ENCODE measurements at regions not wholly inside any gene's neighbourhood (a gene's known extent, or its start where the extent isn't known, plus 50 kb on each side); places are given as distances from the start of the nearest gene placed in this dataset.

DNA sequence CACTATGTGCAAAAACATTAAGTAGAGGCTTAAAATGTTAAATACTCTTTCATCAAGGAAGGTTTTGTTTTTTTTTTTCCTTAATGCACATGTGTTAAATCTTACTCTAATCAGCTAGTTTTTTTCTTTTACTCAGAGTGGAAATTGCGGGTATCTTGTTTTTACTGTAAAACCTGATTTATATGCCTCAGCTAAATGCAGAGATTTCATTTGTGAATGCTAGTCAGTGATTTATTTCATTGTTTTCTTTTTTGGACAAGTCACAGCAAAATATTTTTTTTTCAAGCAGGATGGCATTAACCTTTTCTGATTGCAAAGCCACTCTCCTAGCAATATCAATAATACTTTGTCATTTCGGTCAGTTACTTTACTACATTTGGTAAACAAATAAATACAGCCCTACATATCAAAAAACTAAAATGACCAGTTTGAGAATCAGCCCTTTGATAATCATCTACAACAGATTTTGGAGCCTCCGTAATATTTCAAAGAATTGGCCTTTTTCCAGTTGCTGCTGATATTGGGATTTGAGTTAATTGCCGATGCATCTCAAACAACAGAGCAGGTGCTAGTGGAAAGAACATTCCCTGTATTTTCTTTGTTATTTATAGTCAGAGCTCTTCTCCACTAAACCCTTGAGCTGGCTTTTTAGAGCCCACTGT lies 579.2 kb upstream of the ZNF608 start:
- no peak for ATAC-seq
- DNase-seq (ENCODE audit: missing footprints): no peak
- intact Hi-C loops (cut with DNase I): no loop called here

GRCh38 chr5:125326150-125326510 lies 579.7 kb upstream of the ZNF608 start:
- intact Hi-C loops (cut with DNase I): no loop called here
- DNase-seq (ENCODE audit: missing footprints) (no peak), ATAC-seq (no peak)

- DNase-seq (ENCODE audit: missing footprints) (no peak), ATAC-seq (no peak)
- intact Hi-C loops (cut with DNase I): no loop called here
These were observed 581.2 kb upstream of the ZNF608 start for GRCh38 chr5:125327676-125328075.

GRCh38 chr5:125331987-125332598 lies 585.7 kb upstream of the ZNF608 start:
- intact Hi-C loops (cut with DNase I): no loop called here
- ATAC-seq: no peak
- DNase-seq (ENCODE audit: missing footprints): no peak

DNA sequence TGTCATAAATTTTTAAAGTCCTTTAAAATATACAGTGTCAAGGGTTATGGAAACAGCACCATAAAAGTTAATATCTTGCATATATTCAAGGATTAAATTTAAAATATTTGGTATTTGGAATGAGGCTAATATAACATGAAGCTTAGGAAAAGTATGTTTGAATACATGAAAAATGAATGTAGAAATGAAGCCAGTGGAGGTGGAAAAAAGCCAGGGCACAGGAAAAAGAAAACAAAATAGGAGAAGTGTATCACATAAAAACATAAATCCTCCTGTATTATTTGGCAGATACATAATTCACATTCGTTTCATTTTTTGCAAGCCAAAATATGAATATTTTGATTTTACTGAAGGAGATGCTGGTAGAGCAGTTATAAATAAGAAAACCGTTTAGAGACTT lies 587.0 kb upstream of the ZNF608 start:
- intact Hi-C loops (cut with DNase I): no loop called here
- no peak for ATAC-seq
- DNase-seq (ENCODE audit: missing footprints): no peak

GRCh38 chr5:125336401-125336800 lies 590.0 kb upstream of the ZNF608 start:
- no peak for ATAC-seq
- no peak for DNase-seq (ENCODE audit: missing footprints)
- intact Hi-C loops (cut with DNase I): no loop called here

DNA sequence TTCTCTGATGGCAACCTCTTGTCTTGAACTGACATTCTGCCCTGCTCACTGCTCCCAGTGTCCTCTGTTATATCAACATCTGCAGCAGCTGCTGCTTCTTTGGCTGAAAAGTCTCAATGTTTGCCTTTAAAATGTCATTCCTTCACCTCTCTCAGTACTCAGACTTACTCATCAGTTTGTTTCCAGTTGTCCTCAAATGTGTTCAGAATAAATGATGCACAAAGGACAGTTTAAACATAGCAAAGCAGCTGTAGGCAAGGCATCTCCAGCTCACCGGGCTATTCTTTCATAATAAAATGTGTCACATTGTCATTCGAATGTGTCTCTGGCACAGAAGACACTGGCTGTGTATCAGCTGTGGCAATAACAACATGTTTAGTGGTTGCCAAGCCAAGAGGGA lies 590.9 kb upstream of the ZNF608 start:
- ATAC-seq: no peak
- no peak for DNase-seq (ENCODE audit: missing footprints)
- intact Hi-C loops (cut with DNase I): no loop called here

GRCh38 chr5:125338440-125339174 lies 592.2 kb upstream of the ZNF608 start:
- ATAC-seq: no peak
- DNase-seq (ENCODE audit: missing footprints): no peak
- intact Hi-C loops (cut with DNase I): no loop called here

- DNase-seq (ENCODE audit: missing footprints): no peak
- no peak for ATAC-seq
- intact Hi-C loops (cut with DNase I): no loop called here
These were observed 595.0 kb upstream of the ZNF608 start for GRCh38 chr5:125341436-125341835.

DNA sequence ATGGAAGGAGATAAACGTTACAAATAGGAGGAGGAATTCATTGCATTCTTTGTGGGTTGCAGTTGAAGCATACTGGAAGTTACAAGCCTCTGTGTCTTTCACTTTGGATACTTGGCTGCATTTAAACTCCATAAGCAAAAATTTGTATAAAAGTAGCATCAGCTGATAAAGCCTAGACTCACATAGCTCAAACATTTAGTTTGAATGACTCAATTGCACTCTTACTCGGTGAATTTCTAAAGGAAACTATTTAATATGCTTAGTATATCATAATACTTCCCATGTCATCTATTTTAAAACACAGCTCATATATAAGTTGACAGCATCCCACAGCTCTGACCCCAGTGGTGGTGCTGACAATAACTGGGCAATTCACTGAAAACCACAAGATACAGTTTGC lies 596.6 kb upstream of the ZNF608 start:
- intact Hi-C loops (cut with DNase I): no loop called here
- DNase-seq (ENCODE audit: missing footprints): no peak
- ATAC-seq: no peak

DNA sequence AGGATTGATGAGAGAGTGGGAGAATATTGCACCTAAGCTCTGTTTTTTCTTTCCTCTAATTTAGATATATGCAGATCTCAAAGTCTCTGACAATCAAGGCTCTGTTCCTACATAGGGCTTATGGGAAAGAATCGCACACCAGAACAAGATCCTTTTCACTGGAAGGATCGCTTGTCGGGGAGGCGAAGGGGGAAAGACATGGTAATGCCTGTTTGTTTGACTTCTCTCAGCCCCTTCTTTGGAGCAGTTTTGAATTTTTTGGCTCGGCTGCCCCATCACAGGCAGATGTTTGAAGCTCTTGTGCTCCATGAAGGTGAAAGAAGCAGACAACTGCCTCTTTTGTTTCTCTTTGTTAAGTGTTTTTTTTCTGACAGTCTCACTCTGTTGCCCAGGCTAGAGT lies 599.9 kb upstream of the ZNF608 start:
- ATAC-seq: no peak
- intact Hi-C loops (cut with DNase I): no loop called here

DNA sequence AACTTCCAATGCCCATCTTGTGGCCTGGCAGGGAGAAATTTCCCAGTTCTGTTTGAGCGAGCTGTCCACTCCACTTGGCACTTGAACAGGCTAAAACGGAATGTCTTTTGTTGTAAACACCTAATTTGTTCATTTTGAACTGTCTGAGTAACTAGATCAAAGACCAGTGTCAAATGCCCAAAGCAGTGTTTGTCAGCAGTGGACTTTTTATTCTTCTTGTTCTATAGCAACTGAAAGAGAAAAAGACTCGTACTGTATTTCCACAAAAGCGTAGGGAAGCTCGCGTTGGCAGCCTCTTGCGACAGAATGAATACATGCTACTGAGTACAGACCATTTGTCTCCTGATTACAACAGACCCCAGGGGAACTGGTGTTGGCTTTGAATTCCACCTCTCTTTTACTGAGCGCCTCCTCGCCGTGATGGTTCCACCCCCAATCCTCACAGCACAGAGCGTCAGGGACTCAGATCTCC lies 601.8 kb upstream of the ZNF608 start:
- ATAC-seq (peak; percentile 94), DNase-seq (ENCODE audit: missing footprints) (peak; percentile 67)
- intact Hi-C loops (cut with DNase I): no loop called here

More for the DNA sequence above, 599.9 kb upstream of the ZNF608 start:
- no peak for DNase-seq (ENCODE audit: missing footprints)

GRCh38 chr5:125348936-125349831 lies 602.7 kb upstream of the ZNF608 start:
- no peak for DNase-seq (ENCODE audit: missing footprints)
- intact Hi-C loops (cut with DNase I): no loop called here
- peak; percentile 55 for ATAC-seq

GRCh38 chr5:125357660-125358059 lies 611.2 kb upstream of the ZNF608 start:
- ATAC-seq (no peak), DNase-seq (ENCODE audit: missing footprints) (no peak)
- intact Hi-C loops (cut with DNase I): no loop called here

GRCh38 chr5:125365747-125366146 lies 619.3 kb upstream of the ZNF608 start:
- intact Hi-C loops (cut with DNase I): no loop called here
- ATAC-seq (no peak), DNase-seq (ENCODE audit: missing footprints) (no peak)

DNA sequence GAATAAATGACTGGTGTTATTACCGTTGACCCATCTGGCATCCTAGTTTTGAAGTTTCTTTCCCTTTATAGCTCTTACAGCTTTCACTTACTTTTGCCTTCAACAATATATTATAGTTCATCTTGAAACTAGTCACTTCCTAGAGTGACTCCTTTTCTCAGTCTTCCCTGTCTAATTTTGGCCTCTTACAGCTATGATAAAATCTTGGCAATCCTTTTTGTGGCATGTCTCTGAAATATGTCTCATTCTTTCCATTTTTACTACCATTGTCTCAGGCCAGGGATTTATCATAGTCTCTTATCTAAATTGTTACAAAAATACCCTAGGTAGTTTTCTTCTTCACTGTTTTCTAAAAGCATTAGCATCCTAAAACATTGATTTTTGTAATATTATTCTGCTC lies 621.3 kb upstream of the ZNF608 start:
- intact Hi-C loops (cut with DNase I): no loop called here
- no peak for DNase-seq (ENCODE audit: missing footprints)
- no peak for ATAC-seq

DNA sequence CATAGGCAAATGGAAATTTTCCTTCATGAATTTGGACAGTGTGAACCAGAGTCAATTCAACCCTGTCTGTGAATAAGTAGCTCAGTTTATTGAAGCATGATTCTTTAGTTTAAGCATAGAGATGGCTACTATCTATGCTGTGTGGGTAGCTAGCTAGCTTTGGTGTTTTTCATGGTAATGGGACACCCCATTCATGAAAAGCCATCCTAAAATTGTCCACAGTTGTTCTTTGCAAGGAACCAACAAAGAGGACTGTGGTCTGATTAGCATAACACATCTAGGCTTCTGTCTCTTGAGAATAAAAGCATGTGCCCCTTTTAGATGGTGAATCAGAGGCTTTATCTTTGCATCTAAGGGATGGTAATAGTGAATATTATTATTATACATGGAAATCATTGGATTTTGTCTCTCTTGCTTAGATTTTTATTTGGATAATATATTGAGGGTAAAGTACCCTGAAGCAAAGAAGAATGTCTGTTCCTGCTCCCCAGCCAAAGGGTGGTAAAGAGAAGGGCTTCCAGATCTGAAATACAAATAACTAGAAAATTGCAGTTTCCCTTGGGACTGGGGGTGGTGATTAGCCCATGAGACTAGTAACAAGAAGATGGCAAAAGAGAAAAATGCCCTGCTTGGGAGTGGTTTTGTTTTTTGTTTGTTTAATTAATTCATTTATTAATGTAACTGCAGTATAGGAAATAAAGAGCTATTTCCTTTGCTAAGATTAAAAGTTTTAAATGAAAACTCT lies 624.2 kb upstream of the ZNF608 start:
- ATAC-seq (no peak), DNase-seq (ENCODE audit: missing footprints) (no peak)
- intact Hi-C loops (cut with DNase I): no loop called here

DNA sequence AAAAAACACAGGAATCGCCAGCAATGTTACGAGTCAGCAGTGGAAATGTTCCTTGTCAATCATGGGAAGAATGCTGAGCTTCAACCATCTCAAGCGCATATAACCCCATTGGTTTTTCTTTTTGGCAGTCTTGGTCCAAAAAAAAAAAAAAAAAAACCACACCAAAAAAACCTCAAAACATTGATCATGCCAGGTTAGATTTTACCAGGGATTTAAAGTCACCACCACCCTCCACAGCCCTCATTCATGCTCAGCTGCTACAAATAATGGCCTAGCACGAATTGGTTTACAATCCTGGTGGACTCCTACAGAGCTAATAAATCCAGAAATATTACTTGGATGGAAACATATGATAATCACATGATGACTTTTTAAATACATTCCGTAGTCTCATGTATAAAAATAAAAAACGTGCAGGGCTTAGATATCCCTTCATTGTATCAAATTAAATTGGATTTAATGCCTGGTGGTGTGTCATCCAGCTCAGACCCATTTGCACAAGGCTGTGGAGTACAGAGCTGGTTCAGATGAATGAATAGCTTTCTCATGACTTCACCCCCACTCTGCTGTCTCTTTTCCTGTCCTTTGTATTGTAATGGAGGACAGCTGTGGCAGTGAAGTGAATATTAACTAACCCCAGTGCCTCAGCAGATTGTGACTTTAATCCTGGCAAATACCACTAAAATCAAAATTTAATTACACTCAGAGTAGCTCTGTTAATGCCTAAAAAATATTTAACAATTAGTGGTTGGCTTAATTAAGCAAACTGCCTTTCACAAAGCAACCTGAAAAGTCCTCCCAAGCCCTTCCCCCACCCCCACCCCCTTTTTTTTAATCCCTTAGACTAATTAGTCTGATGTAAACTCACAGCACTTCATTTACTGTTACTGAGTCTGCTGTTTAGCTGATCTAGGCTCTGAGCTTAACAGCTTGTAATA lies 626.5 kb upstream of the ZNF608 start:
- intact Hi-C loops (cut with DNase I): no loop called here
- no peak for DNase-seq (ENCODE audit: missing footprints)
- no peak for ATAC-seq
